H1 (cell line): ENCODE measurements at regions not wholly inside any gene's neighbourhood (a gene's known extent, or its start where the extent isn't known, plus 50 kb on each side); places are given as distances from the start of the nearest gene placed in this dataset.

Experiments used
- CTCF ChIA-PET: fragments of 300-600 bp; sonication (Branson Sonifier 250); formaldehyde crosslinking; loops from one replicate; lab custom pipeline; 2021; ENCODE audit not compliant: partially characterized antibody; lab: Charles Lee
- POLR2A ChIA-PET: fragments of 300-600 bp; sonication (Branson Sonifier 250); formaldehyde crosslinking; loops from one replicate; lab custom pipeline; 2021; ENCODE audit warnings: inconsistent platforms; ENCODE audit not compliant: partially characterized antibody; lab: Charles Lee
- DNase-seq, 2 experiments: peaks; one replicate each; pipeline versions ENCODE4 v3.0.0 to v3.0.0-alpha.2; 2010 to 2022; ENCODE audit warnings: low spot score in 2 of 2, low read depth in 1 of 2, mixed read lengths in 1 of 2
- FAIRE-seq: peaks from 2 replicates; lab custom pipeline; 2011; peaks lifted over from hg19 to GRCh38; lab: Jason Lieb, UNC
- H2AFZ ChIP-seq: 2 replicates; pipeline ENCODE4 v1.8.1; 2012; ENCODE audit warnings: low read length, inconsistent platforms
- H2AK5ac ChIP-seq: 2 replicates; pipeline ENCODE4 v1.6.1; 2013; ENCODE audit warnings: low read depth, low read length
- H2BK120ac ChIP-seq: replicated peaks from 2 replicates; pipeline ENCODE3; 2013; ENCODE audit warnings: low read depth, low read length, inconsistent platforms
- H2BK12ac ChIP-seq: 2 replicates; pipeline ENCODE4 v1.6.1; 2013; ENCODE audit warnings: low read depth, low read length
- H2BK15ac ChIP-seq: 2 replicates; pipeline ENCODE4 v1.6.1; 2013; ENCODE audit warnings: low read length
- H2BK20ac ChIP-seq: 2 replicates; pipeline ENCODE4 v1.6.1; 2013; ENCODE audit warnings: low read length
- H2BK5ac ChIP-seq: 2 replicates; pipeline ENCODE4 v1.6.1; 2013; ENCODE audit warnings: low read depth, low read length
- H3K14ac ChIP-seq: 2 replicates; pipeline ENCODE4 v1.6.1; 2013; ENCODE audit warnings: inconsistent platforms; ENCODE audit not compliant: insufficient read length
- H3K18ac ChIP-seq: 2 replicates; pipeline ENCODE4 v1.6.1; 2013; ENCODE audit warnings: low read length; ENCODE audit errors: extremely low read depth
- H3K23ac ChIP-seq: 2 replicates; pipeline ENCODE4 v1.6.1; 2013; ENCODE audit warnings: inconsistent platforms; ENCODE audit not compliant: insufficient read length
- H3K23me2 ChIP-seq: 2 replicates; pipeline ENCODE4 v1.6.1; 2013; ENCODE audit warnings: low read depth, low read length
- H3K27ac ChIP-seq: 2 replicates; pipeline ENCODE4 v1.6.1; 2011; ENCODE audit warnings: low read depth, low read length, inconsistent platforms
- H3K27me3 ChIP-seq, 4 experiments: replicated peaks in 1 of 4; 1 replicate in 1 of 4; 2 replicates in 3 of 4; pipeline versions ENCODE4 v1.6.1 to v1.8.1; 2011 to 2013; ENCODE audit warnings: low read length in 3 of 4, mild to moderate bottlenecking in 3 of 4, inconsistent platforms in 2 of 4, mixed read lengths in 2 of 4, moderate library complexity in 1 of 4; ENCODE audit not compliant: control insufficient read depth in 3 of 4, insufficient read depth in 3 of 4; ENCODE audit errors: extremely low read depth in 1 of 4
- H3K36me3 ChIP-seq, 4 experiments: 2 replicates each; pipeline versions ENCODE4 v1.6.1 to v1.8.1; 2011 to 2013; ENCODE audit warnings: mild to moderate bottlenecking in 4 of 4, low read length in 3 of 4, moderate library complexity in 2 of 4, control low read depth in 1 of 4, inconsistent platforms in 1 of 4; ENCODE audit not compliant: insufficient read depth in 4 of 4, control insufficient read depth in 2 of 4
- H3K4ac ChIP-seq: replicated peaks from 2 replicates; pipeline ENCODE3; 2013; ENCODE audit warnings: low read length, low read depth, mixed read lengths, inconsistent platforms; ENCODE audit not compliant: insufficient read length
- H3K4me1 ChIP-seq, 4 experiments: replicated peaks in 1 of 4; 1 replicate in 1 of 4; 2 replicates in 3 of 4; pipeline versions ENCODE4 v1.6.1 to v1.8.1; 2011 to 2013; ENCODE audit warnings: low read length in 3 of 4, inconsistent platforms in 2 of 4, mixed read lengths in 1 of 4; ENCODE audit not compliant: insufficient read depth in 4 of 4, control insufficient read depth in 3 of 4
- H3K4me2 ChIP-seq, 2 experiments: 2 replicates each; pipeline versions ENCODE4 v1.6.1 to v1.8.1; 2011 to 2013; ENCODE audit warnings: low read depth in 2 of 2, low read length in 2 of 2, control low read depth in 1 of 2, inconsistent platforms in 1 of 2, mild to moderate bottlenecking in 1 of 2; ENCODE audit not compliant: insufficient read depth in 1 of 2
- H3K4me3 ChIP-seq, 4 experiments: fragments of 200-600, 300-600 bp in 1 of 4; sonication (generic), shearing (Covaris generic), sonication (Bioruptor Twin) in 1 of 4; 2 replicates each; pipeline versions ENCODE4 v1.5.1 to v1.8.1; 2011 to 2016; ENCODE audit warnings: low read length in 4 of 4, low read depth in 3 of 4, control low read depth in 2 of 4, inconsistent platforms in 2 of 4, mild to moderate bottlenecking in 2 of 4, mixed read lengths in 1 of 4, moderate library complexity in 1 of 4; ENCODE audit not compliant: insufficient read depth in 2 of 4; ENCODE audit errors: extremely low read depth in 1 of 4
- H3K56ac ChIP-seq: replicated peaks from 2 replicates; pipeline ENCODE3; 2013; ENCODE audit warnings: low read depth, mild to moderate bottlenecking, mixed read lengths, low read length, inconsistent platforms; ENCODE audit not compliant: insufficient read length
- H3K79me1 ChIP-seq: 2 replicates; pipeline ENCODE4 v1.6.1; 2013; ENCODE audit warnings: low read depth, low read length, control low read depth
- H3K79me2 ChIP-seq, 2 experiments: 2 replicates each; pipeline versions ENCODE4 v1.6.1 to v1.8.1; 2012 to 2013; ENCODE audit warnings: low read length in 2 of 2, mild to moderate bottlenecking in 2 of 2, inconsistent platforms in 1 of 2; ENCODE audit not compliant: insufficient read depth in 2 of 2, control insufficient read depth in 1 of 2
- H3K9ac ChIP-seq, 4 experiments: replicated peaks in 1 of 4; 1 replicate in 1 of 4; 2 replicates in 3 of 4; pipeline versions ENCODE4 v1.6.1 to v1.8.1; 2011 to 2013; ENCODE audit warnings: low read depth in 3 of 4, low read length in 3 of 4, control low read depth in 2 of 4, mild to moderate bottlenecking in 2 of 4, moderate library complexity in 2 of 4, inconsistent platforms in 1 of 4; ENCODE audit errors: extremely low read depth in 1 of 4
- H3K9me3 ChIP-seq, 2 experiments: 2 replicates each; pipeline versions ENCODE4 v1.6.1 to v1.8.1; 2012 to 2013; ENCODE audit warnings: mild to moderate bottlenecking in 2 of 2, moderate library complexity in 2 of 2, control low read depth in 1 of 2, inconsistent platforms in 1 of 2, low read depth in 1 of 2, low read length in 1 of 2, mixed read lengths in 1 of 2; ENCODE audit not compliant: insufficient read depth in 2 of 2
- H4K20me1 ChIP-seq, 2 experiments: replicated peaks in 1 of 2; 2 replicates each; pipeline versions ENCODE3 to v1.8.1; 2011 to 2013; ENCODE audit warnings: inconsistent platforms in 2 of 2, low read length in 2 of 2, mild to moderate bottlenecking in 1 of 2; ENCODE audit not compliant: insufficient read depth in 2 of 2, control insufficient read depth in 1 of 2
- H4K5ac ChIP-seq: 2 replicates; pipeline ENCODE4 v1.6.1; 2013; ENCODE audit warnings: low read length, low read depth, mixed read lengths, inconsistent platforms; ENCODE audit not compliant: insufficient read length
- H4K8ac ChIP-seq: 2 replicates; pipeline ENCODE4 v1.8.0; 2013; ENCODE audit warnings: mild to moderate bottlenecking, moderate library complexity, low read length, inconsistent platforms; ENCODE audit not compliant: insufficient read depth; ENCODE audit errors: extremely low read depth
- H4K91ac ChIP-seq: replicated peaks from 2 replicates; pipeline ENCODE3; 2013; ENCODE audit warnings: low read length, mixed read lengths, inconsistent platforms; ENCODE audit not compliant: insufficient read length
- BRCA1 ChIP-seq: IDR thresholded peaks from 2 replicates; pipeline ENCODE4 v1.6.1; 2012; ENCODE audit warnings: low read depth, low read length, improper control_type of control experiment
- CREB1 ChIP-seq: IDR thresholded peaks from 2 replicates; pipeline ENCODE4 v1.6.1; 2012; ENCODE audit warnings: inconsistent platforms
- EZH2 ChIP-seq: fragments of 200-600 bp; sonication (generic); IDR thresholded peaks from 2 replicates; pipeline ENCODE4 v1.7.1; 2012; ENCODE audit warnings: low read depth, mild to moderate bottlenecking, moderate library complexity, low read length, inconsistent platforms; ENCODE audit not compliant: severe bottlenecking
- JUND ChIP-seq: IDR thresholded peaks from 2 replicates; pipeline ENCODE4 v1.6.1; 2011; ENCODE audit warnings: mild to moderate bottlenecking, improper control_type of control experiment, low read length
- PHF8 ChIP-seq: fragments of 200-600 bp; sonication (generic); conservative IDR thresholded peaks from 2 replicates; pipeline ENCODE4 v1.7.1; 2012; ENCODE audit warnings: low read depth, mild to moderate bottlenecking, inconsistent platforms, low read length, moderate library complexity
- POLR2AphosphoS5 ChIP-seq: IDR thresholded peaks from 2 replicates; pipeline ENCODE4 v1.6.1; 2011; ENCODE audit warnings: low read depth, low read length
- RBBP5 ChIP-seq: IDR thresholded peaks from 2 replicates; pipeline ENCODE4 v1.7.1; 2012; ENCODE audit warnings: low read depth, mild to moderate bottlenecking, inconsistent platforms, low read length, moderate library complexity, borderline replicate concordance
- RFX5 ChIP-seq: IDR thresholded peaks from 2 replicates; pipeline ENCODE4 v1.6.1; 2011; ENCODE audit warnings: low read depth, low read length, improper control_type of control experiment, borderline replicate concordance
- SRF ChIP-seq: IDR thresholded peaks from 2 replicates; pipeline ENCODE4 v1.6.1; 2011; ENCODE audit warnings: mild to moderate bottlenecking, low read depth, low read length, moderate library complexity
- TAF1 ChIP-seq: IDR thresholded peaks from 2 replicates; pipeline ENCODE4 v1.6.1; 2011; ENCODE audit warnings: mild to moderate bottlenecking, low read depth, low read length
- TBP ChIP-seq: IDR thresholded peaks from 2 replicates; pipeline ENCODE4 v1.6.1; 2011; ENCODE audit warnings: low read depth, low read length, improper control_type of control experiment
- WGBS, 2 experiments: shearing (Covaris generic) in 1 of 2; methylation state at CpG; one replicate each; pipeline versions ENCODE4 v1.1.6 to v1.1.7; 2013 to 2015; ENCODE audit warnings: low lambda C conversion rate in 2 of 2, mixed read lengths in 2 of 2, inconsistent platforms in 1 of 2, low coverage in 1 of 2, missing lambda C conversion rate in 1 of 2; ENCODE audit not compliant: insufficient replicate concordance in 2 of 2, insufficient coverage in 1 of 2, insufficient read length in 1 of 2; ENCODE audit errors: extremely low coverage in 1 of 2, missing lambda C conversion rate in 1 of 2; 5-methylcytosine and 5-hydroxymethylcytosine counted together
- TF ChIP-seq, protein P1 (sequence below): IDR thresholded peaks from 2 replicates; pipeline ENCODE4 v1.6.1; 2012; ENCODE audit warnings: inconsistent platforms
- TF ChIP-seq, protein P2 (sequence below): IDR thresholded peaks from 2 replicates; pipeline ENCODE4 v1.6.1; 2012; ENCODE audit warnings: low read length, inconsistent platforms

GRCh38 chr16:17607075-17607509 lies 136.3 kb upstream of the XYLT1 start:
- Histone ChIP-seq H3K27me3 (no peaks in the 10 kb centered on the region), H3K14ac (no peak overlapping the region), H3K23me2 (no peaks in the 10 kb centered on the region), H4K91ac (no peak overlapping the region), H3K27ac (no peak overlapping the region), H3K4me2 (no peak overlapping the region; a peak in 1 of 4 replicates), H3K9ac (no peak overlapping the region), H3K9me3 (no peaks in the 10 kb centered on the region), H2BK5ac (no peak overlapping the region), H2BK15ac (no peak overlapping the region), H2BK12ac (no peak overlapping the region), H2AFZ (no peak overlapping the region), H4K8ac (no peak overlapping the region), H3K4ac (no peak overlapping the region), H3K4me3 (no peak overlapping the region), H3K79me1 (no peaks in the 10 kb centered on the region), H2BK120ac (no peak overlapping the region), H3K18ac (no peak overlapping the region), H3K79me2 (no peaks in the 10 kb centered on the region), H2AK5ac (no peak overlapping the region), H4K5ac (no peak overlapping the region), H4K20me1 (no peaks in the 10 kb centered on the region), H3K23ac (no peak overlapping the region), H3K4me1 (peaks cover 0 to 3% (median 0%) of the 10 kb centered on the region in 4 experiments; a peak in 1 of 7 replicates), H3K56ac (no peak overlapping the region), H3K36me3 (no peaks in the 10 kb centered on the region), H2BK20ac (no peak overlapping the region)
- DNase-seq (no peak), FAIRE-seq (no peak)
- ChIA-PET CTCF (interaction anchor here (0.9 to 1.1 kb wide), 2 partner anchors 28 to 34 kb away, joined by 3 read pairs; no protein-coding TSS in a partner anchor), POLR2A (no interaction called here)
- 80% methylated on average over 4 of the region's 4 CpGs; no CpG with 5 or more reads in 1 of the 2 experiments for WGBS, 2 experiments
- TF ChIP-seq TBP (no peak), JUND (no peak), SRF (no peak), BRCA1 (no peak), RFX5 (no peak), RBBP5 (no peak), PHF8 (no peak), EZH2 (no peak), TAF1 (no peak), POLR2AphosphoS5 (no peak), CREB1 (no peak)
- TF ChIP-seq, protein P1, sequence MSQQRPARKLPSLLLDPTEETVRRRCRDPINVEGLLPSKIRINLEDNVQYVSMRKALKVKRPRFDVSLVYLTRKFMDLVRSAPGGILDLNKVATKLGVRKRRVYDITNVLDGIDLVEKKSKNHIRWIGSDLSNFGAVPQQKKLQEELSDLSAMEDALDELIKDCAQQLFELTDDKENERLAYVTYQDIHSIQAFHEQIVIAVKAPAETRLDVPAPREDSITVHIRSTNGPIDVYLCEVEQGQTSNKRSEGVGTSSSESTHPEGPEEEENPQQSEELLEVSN: no peak
- TF ChIP-seq, protein P2, sequence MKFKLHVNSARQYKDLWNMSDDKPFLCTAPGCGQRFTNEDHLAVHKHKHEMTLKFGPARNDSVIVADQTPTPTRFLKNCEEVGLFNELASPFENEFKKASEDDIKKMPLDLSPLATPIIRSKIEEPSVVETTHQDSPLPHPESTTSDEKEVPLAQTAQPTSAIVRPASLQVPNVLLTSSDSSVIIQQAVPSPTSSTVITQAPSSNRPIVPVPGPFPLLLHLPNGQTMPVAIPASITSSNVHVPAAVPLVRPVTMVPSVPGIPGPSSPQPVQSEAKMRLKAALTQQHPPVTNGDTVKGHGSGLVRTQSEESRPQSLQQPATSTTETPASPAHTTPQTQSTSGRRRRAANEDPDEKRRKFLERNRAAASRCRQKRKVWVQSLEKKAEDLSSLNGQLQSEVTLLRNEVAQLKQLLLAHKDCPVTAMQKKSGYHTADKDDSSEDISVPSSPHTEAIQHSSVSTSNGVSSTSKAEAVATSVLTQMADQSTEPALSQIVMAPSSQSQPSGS: no peak
